Limb (tissue), 2 donors: ENCODE measurements at regions not wholly inside any gene's neighbourhood (a gene's known extent, or its start where the extent isn't known, plus 50 kb on each side); places are given as distances from the start of the nearest gene placed in this dataset.
"Not testable (repeated sequence)": the region's sequence is repeated elsewhere in the genome, so short reads cannot be mapped to it uniquely, and the experiment has no call there.

Experiments used
- DNase-seq, 2 donors: peaks; one replicate each; pipeline ENCODE4 v3.0.0-alpha.2; 2016; ENCODE audit errors: extremely low spot score in 2 of 2

DNA sequence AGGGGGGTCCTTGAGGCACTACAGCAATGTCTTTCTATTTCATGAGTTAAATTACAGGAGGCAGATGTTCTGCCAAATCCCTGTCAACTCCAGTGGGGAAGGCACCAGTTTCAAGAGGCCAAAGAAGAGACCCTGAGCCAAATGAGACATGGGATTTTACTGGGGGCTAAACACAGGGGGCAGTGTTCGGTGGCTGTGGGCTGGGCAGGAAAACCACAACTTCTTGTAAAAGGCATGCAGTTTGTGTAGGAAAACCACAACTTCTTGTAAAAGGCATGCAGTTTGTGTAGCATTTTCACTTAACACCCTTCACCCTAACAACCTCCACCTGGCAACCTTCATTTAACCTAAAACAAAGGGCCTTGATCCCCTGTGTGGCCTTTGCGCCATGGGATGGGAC, 61.0 kb downstream of the POLR2M start:
- no peak for DNase-seq

DNA sequence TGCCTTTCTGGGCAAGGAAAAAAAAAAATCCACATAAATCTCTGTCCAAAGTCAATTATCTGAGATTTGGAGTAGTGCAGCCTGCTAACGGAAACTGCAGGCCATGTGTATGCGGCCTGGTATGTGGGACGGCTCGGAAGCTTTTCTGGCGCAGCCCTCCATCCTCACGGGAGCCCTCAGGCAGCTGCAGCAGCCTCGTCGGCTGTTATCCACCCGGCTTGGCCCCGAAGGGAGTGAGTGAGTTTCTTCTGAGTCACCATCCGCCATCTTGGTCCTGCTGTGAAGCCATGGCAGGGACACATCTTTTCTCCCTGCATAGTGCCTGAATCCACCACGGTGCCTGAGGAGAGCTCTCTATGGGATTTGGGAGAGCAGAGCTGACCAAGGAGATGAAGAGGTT, 62.8 kb downstream of the POLR2M start:
- peak; percentile 43 to 52 for DNase-seq

DNA sequence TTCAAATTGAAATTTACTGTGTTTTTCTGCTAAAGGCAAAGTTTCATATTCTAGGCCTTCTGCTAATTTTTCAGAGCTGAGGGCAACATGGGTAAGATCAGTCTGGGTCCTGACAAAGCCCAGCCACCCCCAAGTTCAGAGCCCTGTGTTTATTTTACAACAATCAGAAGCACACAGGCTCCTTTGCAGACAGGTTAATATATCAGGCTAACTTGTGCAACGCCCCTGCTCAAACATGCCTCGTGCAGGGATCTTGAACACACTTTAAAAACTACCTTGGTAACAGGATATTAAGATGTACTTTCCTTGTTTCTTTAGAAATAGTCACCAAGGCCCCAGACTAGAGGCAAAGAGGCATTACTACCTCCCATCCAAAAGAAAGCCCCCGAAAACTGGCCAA, 64.0 kb downstream of the POLR2M start:
- no peak for DNase-seq

DNA sequence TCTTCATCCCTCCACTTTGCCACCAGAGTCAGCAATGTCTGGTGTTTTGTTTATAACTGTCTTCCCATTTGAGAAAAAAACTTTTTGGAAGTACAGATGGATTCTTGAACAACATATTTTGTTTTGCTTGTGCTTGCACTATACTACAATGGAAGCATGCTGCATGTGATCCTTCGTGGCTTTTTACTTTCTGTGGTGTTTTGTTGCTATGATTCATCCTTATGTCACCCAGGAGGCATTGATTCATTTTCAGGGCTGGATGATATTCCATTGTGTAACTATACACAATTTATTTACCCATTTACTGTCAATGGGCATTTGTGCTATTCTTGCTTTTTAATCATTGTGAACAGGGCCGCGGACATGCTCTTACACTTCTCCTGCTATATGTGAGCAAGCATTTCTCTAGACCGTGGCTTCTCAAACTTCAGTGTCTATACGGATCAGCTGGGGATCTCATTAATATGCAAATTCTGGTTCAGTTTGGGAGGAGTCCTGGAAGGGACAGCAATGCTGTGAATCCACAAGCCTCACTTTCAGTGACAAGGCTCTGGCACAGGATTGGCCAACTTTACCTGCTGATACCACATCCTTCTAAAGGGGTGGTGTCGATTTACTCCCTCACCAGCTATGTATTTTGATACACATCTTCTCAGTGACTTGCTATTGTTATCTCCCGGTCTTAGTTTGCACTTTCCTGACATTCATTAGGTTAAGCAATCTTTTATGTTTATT, 65.9 kb downstream of the POLR2M start:
- no peak for DNase-seq

DNA sequence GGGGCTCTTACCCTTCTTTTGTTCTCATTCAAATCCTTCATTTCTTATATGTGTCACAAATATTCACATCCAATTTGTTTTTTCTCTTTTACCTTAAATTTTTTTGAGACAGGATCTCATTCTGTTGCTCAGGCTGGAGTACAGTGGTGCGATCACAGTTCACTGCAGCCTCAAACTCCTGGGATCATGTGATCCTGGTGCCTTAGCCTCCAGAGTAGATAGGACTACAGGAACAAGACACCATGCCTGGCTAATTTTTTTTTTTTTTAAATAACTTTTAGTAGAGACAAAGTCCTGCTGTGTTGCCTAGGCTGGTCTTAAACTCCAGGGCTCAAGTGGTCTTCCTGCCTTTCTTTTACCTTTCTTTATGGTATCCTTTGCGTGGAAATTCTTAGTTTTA, 66.5 kb downstream of the POLR2M start:
- no peak for DNase-seq

DNA sequence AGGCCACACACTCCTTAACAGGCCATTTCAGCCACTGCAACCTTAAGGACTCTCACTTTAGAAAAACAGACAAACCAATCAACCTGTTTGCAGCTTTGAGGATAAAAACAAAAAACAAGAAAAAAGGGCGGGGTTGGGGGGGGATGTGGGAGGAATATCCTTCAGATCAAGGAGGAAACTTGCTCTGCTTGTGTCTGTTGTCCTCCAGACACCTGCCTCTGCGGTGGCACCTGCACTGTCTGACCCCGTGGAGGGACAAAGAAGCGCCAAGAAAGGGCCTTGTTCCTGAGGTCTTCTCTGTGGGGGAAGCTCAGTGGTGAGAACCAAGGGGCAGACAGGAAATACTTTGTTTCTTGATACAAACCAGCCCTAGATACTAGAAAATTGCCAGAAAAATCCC, 70.5 kb downstream of the POLR2M start:
- no peak for DNase-seq

DNA sequence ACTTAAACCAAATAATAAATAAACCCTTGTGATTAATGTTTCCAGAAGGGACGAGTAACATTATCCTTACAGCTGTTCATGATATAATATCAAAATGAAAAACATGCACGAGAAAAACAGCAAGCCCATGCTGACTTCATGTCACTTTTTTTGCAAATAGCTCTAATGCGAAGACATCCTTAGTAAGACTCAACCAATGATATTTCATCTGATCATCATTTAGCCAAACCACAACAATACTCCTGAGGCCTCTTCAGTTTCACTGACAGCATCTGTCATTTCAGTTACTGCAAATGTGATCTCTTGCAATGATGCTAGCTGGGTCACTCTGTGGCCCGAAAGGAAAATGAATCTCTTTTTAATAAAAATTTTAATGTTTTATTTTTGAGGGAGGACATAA, 74.0 kb downstream of the POLR2M start:
- DNase-seq: no peak

DNA sequence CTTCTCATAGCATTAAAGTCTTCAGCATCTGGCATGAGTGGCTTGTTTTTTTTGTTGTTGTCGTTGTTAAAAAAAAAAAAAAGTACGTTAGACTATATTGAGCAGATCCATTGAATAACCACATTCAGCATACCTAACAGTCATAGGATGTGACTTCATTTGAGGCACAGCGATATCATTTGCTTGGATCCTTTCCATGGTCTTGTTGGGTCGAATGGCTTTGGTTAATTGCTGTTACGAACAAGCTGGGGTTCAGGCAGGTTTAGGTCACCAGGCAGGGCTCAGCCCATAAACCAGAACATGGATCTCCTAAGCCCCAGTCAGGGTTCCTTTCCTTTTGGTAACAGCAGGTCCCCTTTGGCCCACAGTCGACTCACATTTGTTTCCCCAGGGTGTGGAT, 76.2 kb downstream of the POLR2M start:
- DNase-seq: no peak

DNA sequence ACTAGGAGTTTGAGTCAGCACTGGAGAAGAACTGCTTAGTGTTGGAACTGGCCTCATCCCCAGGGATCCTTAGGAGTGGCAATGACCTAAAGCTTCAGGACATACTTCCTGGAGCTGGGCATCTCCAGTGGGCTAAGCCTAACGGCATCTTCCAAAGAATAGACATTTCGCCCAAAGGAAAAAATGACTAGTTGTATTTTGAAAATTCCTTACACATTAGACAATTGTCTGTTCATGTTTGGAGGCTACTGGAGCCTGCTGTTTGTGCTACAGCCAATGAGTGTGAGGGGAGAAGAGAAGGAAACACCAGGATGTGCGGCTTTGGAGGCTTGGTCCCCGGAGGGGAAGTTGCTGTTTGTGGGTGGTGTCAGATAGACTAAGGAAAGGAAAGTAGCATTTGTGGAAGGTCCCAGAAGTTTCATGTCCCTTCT, 77.6 kb downstream of the POLR2M start:
- no peak for DNase-seq

DNA sequence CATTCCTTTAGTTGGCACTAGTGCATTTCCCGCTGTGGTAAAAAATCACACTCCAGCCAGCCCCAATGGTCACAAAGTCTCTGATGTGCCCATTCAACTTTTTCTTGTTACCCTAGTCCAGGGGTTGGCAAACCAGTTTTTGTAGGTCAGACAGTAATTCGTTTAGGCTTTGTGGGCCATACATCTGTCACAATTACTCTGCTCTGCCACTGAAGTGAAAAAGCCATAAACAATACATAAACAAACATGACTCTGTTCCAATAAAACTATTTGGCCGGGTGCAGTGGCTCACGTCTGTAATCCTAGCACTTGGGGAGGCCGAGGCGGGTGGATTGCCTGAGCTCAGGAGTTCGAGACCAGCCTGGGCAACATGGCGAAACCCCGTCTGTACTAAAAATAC, 78.5 kb downstream of the POLR2M start:
- no peak for DNase-seq

DNA sequence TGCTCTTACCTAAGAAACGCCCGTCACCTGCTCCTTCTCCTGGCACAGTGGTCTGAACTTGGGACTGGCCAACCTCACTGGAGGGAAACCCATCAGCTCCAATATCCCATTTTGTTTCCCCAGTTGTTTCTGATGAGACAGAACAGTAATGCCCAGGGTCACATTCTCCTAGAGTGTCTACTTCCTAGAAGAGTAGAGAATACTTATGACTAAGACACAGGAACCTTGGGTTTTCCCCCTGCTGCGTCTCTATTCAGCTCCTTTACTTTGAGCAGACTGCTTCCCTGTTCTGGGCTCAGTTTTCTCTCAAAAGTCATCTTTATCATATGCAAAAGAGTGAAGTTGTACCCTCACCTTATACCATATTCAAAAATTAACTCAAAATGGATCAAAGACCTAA, 79.4 kb downstream of the POLR2M start:
- no peak for DNase-seq

DNA sequence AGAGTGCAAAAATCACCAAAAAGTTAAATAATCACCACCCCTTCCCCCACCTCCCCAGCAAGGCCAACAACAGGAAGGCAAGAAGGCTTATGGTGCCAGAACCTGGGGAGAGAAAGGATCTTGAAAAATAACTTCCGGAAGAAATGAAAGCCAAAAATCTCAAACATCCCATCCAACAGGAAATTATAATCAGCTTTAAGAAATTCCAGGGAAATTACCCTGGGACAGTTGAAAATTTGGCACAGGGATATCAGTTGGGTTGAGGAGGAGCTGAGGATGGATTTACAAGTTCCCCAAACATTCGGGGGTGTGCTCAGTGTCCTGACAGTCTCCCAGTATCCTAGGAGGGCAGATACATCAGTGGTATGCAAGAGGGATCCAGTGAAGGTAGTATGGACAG, 82.7 kb downstream of the POLR2M start:
- DNase-seq: peak in 1 of 2 donors; percentile 25

DNA sequence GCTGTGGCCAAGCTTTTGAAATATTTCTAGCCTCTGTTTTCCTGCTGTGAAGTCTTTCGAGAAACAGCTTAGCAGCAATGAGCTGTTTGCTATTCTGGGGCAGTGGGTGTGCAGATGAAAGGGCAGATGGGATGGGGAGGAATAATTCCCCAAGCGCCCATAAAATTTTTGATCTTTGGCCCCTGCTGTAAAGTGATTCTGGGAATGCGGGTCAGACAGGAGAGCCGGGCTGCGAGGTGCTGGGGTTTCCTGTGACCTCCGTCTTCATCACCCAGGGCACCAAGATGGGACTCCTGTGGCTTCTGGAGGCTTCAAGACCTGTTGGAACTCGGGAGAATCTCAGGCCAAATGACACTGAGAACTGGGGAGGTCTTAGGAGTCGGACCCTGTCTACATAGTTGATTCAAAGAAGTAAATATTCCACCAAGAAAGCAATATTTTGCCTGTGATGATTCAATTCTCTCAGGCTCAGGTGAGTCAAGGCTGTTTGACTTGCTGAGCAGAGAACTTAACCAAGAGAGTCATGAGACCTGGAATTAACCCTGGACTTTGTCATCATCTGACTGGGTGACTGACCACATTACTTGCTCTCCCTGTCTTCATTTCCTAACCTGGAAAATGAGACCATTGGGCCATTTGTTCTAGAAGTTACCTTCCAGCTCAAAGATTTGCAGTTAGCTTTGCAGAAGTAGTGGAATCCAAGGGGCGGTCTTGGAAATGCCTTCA, 86.4 kb downstream of the POLR2M start:
- no peak for DNase-seq

DNA sequence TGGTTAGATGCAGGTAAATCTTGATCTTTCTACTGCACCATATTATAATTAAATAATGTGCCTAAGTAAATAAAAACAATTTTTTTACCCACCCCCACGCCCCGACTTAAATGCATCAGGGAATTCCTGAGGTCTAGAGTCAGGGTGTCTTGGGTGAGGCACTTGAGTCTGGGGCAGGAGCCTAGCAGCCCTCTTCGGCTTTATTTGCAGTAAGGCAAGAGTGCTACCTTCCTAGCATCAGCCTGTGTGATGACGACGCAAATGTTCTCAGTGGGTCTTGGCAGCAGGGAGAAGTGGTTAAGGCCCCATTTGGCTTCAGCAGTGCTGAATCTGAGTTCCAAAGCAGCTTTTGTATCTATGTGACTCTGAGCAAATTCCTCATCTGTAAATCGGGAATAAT, 88.7 kb downstream of the POLR2M start:
- DNase-seq: no peak

DNA sequence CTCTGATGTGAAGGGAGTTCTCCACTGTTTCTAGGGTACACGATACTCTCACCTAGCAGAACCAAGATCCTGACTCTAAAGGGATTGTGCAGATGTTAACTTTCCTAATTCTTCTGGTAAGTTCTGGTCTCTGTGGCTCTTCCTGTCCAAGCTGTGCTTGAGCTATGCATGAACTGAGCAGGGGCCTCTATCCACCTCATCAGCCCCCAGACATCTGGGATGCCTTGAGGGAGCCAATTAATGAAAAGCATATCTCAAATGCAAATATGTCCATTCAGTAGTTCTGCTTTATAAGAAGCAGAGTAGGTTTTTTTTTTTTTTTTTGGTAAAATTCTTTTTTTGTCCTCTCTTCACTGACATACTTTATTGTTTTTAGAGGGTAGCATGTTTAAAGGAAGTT, 89.6 kb downstream of the POLR2M start:
- no peak for DNase-seq

DNA sequence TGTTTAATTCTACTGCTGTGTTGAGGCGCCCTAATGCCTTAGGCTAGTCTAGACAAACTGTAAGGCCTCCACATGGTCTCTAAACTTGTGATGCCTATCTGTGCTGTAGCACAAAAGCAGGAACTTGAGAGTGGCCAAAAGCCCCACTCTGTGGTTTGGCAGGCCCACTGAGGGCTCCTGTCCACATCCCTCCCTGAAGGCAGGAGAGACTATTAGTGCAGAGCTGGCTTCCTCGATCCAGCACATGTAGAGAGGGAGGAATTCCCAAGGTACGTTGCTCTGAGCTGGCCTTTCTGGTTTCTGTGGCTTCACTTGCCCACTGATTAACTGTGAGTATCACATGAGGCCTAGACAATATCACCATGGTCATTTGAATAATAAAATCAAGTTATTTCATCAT, 90.6 kb downstream of the POLR2M start:
- DNase-seq: no peak

DNA sequence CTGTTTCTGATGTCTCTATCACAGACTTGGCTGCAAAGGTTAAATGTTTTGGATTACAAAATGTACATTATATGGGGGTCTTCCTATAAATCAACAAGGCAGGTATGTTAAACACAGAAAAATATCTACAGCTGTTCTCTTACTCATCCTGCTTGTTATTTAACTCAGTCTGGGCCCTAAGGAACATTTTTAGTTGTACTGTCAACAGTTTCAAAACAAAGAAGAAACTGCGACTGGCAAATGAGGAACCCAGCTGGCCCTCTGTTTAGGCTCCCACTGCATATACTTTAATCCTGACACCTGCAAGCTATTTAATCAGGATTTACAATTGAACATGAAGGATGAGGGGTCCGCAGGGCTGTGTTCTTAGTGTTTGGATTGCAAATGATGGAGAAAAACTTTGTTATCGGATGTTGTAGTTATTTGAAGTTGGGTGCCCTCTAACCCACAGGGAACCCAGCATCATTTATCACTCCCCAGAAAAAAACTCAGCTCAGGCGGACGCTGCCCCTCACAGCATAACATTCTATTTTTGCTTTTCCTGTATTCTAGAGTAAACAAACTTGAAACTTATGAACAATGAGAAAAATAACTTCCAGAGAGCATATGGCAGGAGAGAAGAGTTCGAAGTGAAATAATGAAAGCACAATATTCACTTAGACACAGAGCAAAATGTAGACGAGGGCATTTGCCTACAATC, 91.2 kb downstream of the POLR2M start:
- DNase-seq: no peak

DNA sequence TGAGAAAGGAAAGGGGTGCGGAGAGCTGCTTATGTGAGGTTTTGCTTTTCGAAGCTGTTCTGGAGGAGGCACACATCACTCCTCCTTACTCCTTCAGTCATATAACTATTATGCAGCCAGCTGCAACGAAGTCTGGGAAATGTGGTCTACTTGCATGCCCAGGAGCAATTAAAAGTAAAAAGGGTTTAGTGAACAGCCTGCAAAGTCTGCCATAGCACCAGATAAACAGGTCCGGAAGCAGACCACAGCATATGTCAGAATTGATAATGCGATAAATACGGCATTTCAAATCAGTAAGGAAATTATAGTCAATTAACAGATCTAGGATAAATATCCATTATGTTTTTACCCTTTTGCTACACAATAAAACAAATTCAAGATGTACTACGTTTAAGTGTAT, 99.5 kb downstream of the POLR2M start:
- DNase-seq: no peak

DNA sequence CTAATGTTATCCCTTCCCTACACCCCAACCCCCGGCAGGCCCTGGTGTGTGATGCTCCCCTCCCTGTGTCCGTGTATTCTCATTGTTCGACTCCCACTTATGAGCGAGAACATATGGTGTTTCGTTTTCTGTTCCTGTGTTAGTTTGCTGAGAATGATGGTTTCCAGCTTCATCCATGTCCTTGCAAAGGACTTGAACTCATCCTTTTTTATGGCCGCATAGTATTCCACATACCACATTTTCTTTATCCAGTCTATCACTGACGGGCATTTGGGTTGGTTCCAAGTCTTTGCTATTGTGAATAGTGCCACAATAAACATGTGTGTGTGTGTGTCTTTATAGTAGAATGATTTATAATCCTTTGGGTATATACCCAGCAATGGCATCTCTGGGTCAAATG, 102.8 kb downstream of the POLR2M start:
- DNase-seq: not testable (repeated sequence)

DNA sequence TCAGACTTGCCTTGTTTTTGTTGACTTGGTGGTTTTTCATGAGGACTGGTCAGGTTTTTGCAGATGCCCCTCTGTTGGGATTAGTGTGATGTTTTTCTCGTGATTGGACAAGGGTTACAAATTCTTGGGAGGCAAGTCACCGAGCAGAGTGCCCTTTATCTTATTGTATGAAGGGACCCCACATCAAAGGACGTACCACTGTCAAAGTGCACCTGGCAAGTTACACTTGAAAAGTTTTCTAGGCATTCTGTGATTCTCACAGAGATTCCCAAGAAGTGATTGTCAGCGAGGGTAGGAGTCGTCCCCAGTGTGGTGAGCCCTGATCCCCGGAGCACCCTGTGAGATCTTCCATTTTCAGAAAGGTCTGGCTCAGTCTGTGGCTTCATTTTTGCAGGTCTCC, 110.1 kb downstream of the POLR2M start:
- DNase-seq: no peak

DNA sequence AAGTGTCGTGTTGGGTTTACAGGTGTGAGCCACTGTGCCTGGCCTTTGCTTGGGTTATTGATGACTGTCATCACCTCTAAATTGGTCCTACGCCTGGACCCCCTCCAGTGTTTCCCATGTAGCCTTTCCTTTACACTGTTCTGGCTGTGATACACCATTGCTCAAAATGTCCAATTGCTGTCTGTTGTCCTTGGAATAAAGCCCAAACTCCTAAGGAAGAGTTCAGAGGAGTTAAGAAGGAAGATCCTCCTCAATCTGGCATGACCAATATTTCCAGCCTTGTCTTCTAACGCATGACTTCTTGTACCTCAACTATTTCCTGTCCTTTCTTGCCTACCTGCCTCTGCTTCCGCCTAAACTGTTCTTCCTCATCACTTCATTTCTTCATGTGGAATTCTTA, 113.1 kb downstream of the POLR2M start:
- no peak for DNase-seq

DNA sequence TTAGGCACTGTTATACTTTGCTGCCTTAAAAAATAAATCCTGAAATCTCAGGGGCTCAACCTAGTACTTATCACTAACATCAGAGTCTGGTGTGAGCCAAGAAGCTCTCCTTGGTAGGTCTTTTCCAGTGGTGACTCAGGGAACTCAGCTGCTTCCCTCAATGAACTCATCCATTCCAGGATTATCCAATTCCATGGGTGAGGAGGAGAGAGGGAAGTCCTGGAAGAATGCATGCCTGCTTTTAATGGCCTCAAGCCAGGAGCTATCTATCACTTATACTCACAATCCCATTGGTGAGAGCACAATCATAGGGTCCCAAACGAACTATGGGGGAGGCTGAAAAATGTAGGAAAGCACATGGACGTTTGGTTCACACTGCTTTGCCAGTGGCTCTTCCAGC, 113.6 kb downstream of the POLR2M start:
- no peak for DNase-seq

DNA sequence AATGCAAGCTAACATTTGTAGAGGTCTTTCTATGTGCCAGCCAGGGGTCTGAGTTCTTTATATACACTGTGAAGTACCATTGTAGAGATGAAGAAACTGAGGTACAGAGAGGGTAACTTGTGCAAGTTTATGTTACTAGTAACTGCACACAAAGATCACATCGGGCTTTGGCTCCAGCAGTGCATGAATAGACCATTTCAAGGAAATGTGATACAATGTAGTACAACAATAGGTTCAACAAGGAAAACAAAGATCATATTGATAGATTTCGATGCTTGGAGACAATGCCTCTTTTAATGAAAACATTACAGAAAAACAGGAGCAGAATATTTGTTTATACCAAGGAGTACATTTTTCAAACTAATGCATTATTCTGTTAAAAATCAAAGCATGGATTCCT, 115.3 kb downstream of the POLR2M start:
- no peak for DNase-seq
